HEK293T (cell line): ENCODE measurements at regions not wholly inside any gene's neighbourhood (a gene's known extent, or its start where the extent isn't known, plus 50 kb on each side); places are given as distances from the start of the nearest gene placed in this dataset.

ENCODE experiments used
- CTCF ChIA-PET: fragments of 350-600 bp; formaldehyde crosslinking; extraction: SDS; loops from one replicate; lab custom pipeline; 2021; ENCODE audit warnings: antibody characterized with exemption, inconsistent platforms; lab: Yijun Ruan, JAX
- POLR2A ChIA-PET: fragments of 350-600 bp; formaldehyde crosslinking; extraction: SDS; loops from one replicate; lab custom pipeline; 2020; ENCODE audit warnings: antibody characterized with exemption, inconsistent platforms; lab: Yijun Ruan, JAX
- DNase-seq: peaks from one replicate; pipeline ENCODE4 v3.0.0; 2012; ENCODE audit warnings: mixed read lengths; ENCODE audit errors: extremely low spot score
- ARNT ChIP-seq: fragments of 450-650 bp; IDR thresholded peaks from 2 replicates; pipeline ENCODE4 v1.6.1; 2017; ENCODE audit warnings: mild to moderate bottlenecking
- BHLHE40 ChIP-seq: fragments of 450-650 bp; IDR thresholded peaks from 2 replicates; pipeline ENCODE4 v1.6.1; 2016; ENCODE audit warnings: mild to moderate bottlenecking, moderate library complexity, borderline replicate concordance
- CTBP1 ChIP-seq: fragments of 450-650 bp; IDR thresholded peaks from 2 replicates; pipeline ENCODE4 v1.6.1; 2016; ENCODE audit warnings: borderline replicate concordance
- ELF4 ChIP-seq: fragments of 450-650 bp; IDR thresholded peaks from 2 replicates; pipeline ENCODE4 v1.6.1; 2017; ENCODE audit warnings: antibody characterized with exemption
- FOXA1 ChIP-seq: fragments of 450-650 bp; IDR thresholded peaks from 2 replicates; pipeline ENCODE4 v1.6.1; 2016; ENCODE audit warnings: mild to moderate bottlenecking
- FOXK2 ChIP-seq: fragments of 450-650 bp; IDR thresholded peaks from 2 replicates; pipeline ENCODE4 v1.6.1; 2016; ENCODE audit warnings: mild to moderate bottlenecking
- FOXM1 ChIP-seq: fragments of 450-650 bp; IDR thresholded peaks from 2 replicates; pipeline ENCODE4 v1.6.1; 2017; ENCODE audit warnings: mild to moderate bottlenecking, borderline replicate concordance
- HDGF ChIP-seq: fragments of 450-650 bp; IDR thresholded peaks from 2 replicates; pipeline ENCODE4 v1.6.1; 2017; ENCODE audit warnings: antibody characterized with exemption, borderline replicate concordance
- L3MBTL2 ChIP-seq: fragments of 450-650 bp; conservative IDR thresholded peaks from 2 replicates; pipeline ENCODE4 v1.6.1; 2016; ENCODE audit warnings: mild to moderate bottlenecking
- LEF1 ChIP-seq: fragments of 450-650 bp; IDR thresholded peaks from 2 replicates; pipeline ENCODE4 v1.6.1; 2017; ENCODE audit warnings: mild to moderate bottlenecking, borderline replicate concordance
- NFRKB ChIP-seq: fragments of 450-650 bp; IDR thresholded peaks from 2 replicates; pipeline ENCODE4 v1.6.1; 2016; ENCODE audit warnings: mild to moderate bottlenecking, moderate library complexity
- PKNOX1 ChIP-seq: fragments of 450-650 bp; IDR thresholded peaks from 2 replicates; pipeline ENCODE4 v1.6.1; 2016
- SP1 ChIP-seq: fragments of 450-650 bp; IDR thresholded peaks from 2 replicates; pipeline ENCODE4 v1.6.1; 2017
- SUZ12 ChIP-seq: fragments of 450-650 bp; IDR thresholded peaks from 2 replicates; pipeline ENCODE4 v1.6.1; 2016; ENCODE audit warnings: mild to moderate bottlenecking
- TARDBP ChIP-seq: fragments of 450-650 bp; IDR thresholded peaks from 2 replicates; pipeline ENCODE4 v1.6.1; 2016
- ZNF384 ChIP-seq: fragments of 450-650 bp; IDR thresholded peaks from 2 replicates; pipeline ENCODE4 v1.6.1; 2016

DNA sequence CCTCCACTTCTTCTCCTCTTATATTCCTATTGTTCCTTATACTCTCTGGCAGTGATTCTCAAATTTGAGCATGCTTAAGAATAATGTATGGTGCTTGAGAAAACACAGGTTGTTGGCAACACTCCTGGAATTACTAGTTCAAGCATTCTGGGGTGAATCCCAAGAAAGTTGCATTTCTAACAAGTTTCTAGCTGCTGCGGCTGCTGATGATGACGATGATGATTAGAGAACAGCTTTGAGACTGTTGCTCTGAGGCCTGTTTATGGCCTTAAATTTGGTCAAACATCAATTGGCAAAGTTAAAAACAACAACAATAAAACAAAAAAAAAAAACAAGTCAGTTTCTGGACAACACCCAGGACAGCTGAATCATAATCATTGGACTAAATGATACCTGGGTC, 961.9 kb downstream of the CDH11 start:
- ChIA-PET CTCF (no interaction called here), POLR2A (no interaction called here)
- no peak for DNase-seq
- no peak for TF ChIP-seq FOXA1
- no peak for TF ChIP-seq PKNOX1
- TF ChIP-seq LEF1: no peak
- no peak for TF ChIP-seq ARNT
- TF ChIP-seq BHLHE40: no peak
- no peak for TF ChIP-seq ELF4
- TF ChIP-seq L3MBTL2: no peak
- TF ChIP-seq NFRKB: no peak
- TF ChIP-seq FOXK2: no peak
- no peak for TF ChIP-seq ZNF384
- no peak for TF ChIP-seq SUZ12
- TF ChIP-seq SP1: no peak
- no peak for TF ChIP-seq CTBP1
- no peak for TF ChIP-seq HDGF
- no peak for TF ChIP-seq FOXM1
- TF ChIP-seq TARDBP: no peak

DNA sequence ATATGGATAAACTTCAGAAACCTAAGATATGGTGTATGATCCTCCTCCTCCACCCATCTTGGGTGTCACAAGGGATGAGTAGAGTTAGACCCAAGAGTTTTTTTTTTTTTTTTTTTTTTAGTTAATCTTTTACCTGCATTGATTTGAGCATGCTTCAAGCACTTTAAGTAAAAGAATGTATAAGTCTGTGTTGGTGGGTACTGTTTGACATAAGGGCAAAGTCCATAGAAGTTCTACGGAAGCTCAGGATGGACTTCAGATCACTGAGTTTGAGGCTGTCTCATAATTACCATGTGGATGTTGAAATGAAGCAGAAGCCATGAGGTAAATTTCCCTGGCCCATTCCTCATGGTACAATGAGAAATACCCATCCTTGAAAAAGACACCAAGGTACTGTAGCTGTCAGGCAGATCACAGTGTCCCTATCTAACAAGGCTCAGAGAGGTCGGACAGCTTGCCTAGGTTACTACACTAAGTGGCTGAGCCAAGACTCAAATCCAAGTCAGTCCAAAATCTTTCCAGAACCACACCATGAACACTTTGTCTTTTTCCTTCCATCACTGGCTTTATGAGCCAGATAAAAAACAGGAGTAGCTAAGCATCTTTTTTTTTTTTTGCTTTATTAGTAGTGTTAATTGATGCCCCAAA, 962.8 kb downstream of the CDH11 start:
- TF ChIP-seq BHLHE40: no peak
- no peak for TF ChIP-seq FOXM1
- no peak for TF ChIP-seq HDGF
- TF ChIP-seq ARNT: no peak
- no peak for TF ChIP-seq NFRKB
- TF ChIP-seq FOXA1: no peak
- no peak for TF ChIP-seq FOXK2
- TF ChIP-seq SUZ12: no peak
- no peak for TF ChIP-seq CTBP1
- TF ChIP-seq ELF4: no peak
- no peak for TF ChIP-seq TARDBP
- TF ChIP-seq ZNF384: no peak
- no peak for DNase-seq
- ChIA-PET CTCF (no interaction called here), POLR2A (no interaction called here)

DNA sequence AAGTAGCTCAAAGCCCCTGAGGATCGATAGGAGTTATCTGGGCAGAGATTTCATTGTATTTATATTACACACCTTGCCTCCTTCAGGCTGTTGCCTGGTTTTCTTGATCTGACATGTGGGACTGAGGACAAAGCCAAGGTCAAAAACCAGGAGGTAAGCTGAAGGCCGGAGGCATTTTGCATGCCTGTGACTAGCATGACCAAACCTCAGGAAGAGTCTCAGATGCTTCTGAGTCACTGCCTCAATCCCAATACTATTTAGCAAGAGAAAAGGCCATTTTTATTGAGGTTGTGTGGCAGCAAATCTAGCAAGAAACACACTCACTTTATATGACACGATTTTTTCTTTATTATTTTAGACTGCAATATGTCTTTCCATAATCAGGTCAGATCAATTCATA, 968.1 kb downstream of the CDH11 start:
- TF ChIP-seq L3MBTL2 (no peak), BHLHE40 (no peak), CTBP1 (no peak), SUZ12 (no peak), NFRKB (no peak), LEF1 (no peak), SP1 (no peak), FOXK2 (no peak), FOXM1 (no peak), ZNF384 (no peak), PKNOX1 (no peak), ELF4 (no peak), FOXA1 (no peak), TARDBP (no peak), HDGF (no peak), ARNT (no peak)
- CTCF ChIA-PET: no interaction called here
- no peak for DNase-seq
- POLR2A ChIA-PET: no interaction called here

GRCh38 chr16:64151990-64152767, 969.7 kb downstream of the CDH11 start:
- no peak for DNase-seq
- ChIA-PET CTCF (no interaction called here), POLR2A (no interaction called here)
- TF ChIP-seq CTBP1 (no peak), PKNOX1 (no peak), SP1 (no peak), ZNF384 (no peak), BHLHE40 (no peak), ARNT (no peak), L3MBTL2 (no peak), FOXM1 (no peak), FOXA1 (no peak), HDGF (no peak), LEF1 (no peak), NFRKB (no peak), ELF4 (no peak), TARDBP (no peak), SUZ12 (no peak), FOXK2 (no peak)

DNA sequence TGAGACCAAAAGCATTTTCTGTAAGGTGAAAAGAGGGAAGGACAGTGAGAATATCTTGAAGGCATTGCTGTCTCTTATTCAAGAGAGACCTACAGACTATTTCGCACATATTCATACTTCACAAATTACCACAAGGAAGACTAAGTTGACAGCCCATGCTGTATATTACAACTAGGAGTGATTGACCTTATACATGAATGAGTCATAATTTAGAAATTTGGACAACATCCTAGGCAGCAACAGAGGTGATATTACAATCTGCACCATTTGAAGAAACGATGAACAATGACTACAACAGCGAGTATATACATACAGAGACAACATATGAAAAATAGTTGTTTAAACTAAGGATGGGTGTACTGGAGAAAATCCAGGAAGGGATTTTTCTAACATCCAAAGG, 971.7 kb downstream of the CDH11 start:
- TF ChIP-seq FOXM1 (no peak), HDGF (no peak), LEF1 (no peak), TARDBP (no peak), NFRKB (no peak), SUZ12 (no peak), ARNT (no peak), ZNF384 (no peak), PKNOX1 (no peak), BHLHE40 (no peak), FOXK2 (no peak), CTBP1 (no peak), SP1 (no peak), L3MBTL2 (no peak), FOXA1 (no peak)
- ChIA-PET POLR2A (no interaction called here), CTCF (no interaction called here)
- DNase-seq: no peak
